Activated naive CD4-positive, alpha-beta T cell (primary cell): ENCODE measurements at regions not wholly inside any gene's neighbourhood (a gene's known extent, or its start where the extent isn't known, plus 50 kb on each side); places are given as distances from the start of the nearest gene placed in this dataset.
"Not testable (repeated sequence)": the region's sequence is repeated elsewhere in the genome, so short reads cannot be mapped to it uniquely, and the experiment has no call there.

Experiments used
- DNase-seq, 4 experiments: peaks; one replicate each; lab custom pipeline; 2025; lab: John Stamatoyannopoulos, UW

DNA sequence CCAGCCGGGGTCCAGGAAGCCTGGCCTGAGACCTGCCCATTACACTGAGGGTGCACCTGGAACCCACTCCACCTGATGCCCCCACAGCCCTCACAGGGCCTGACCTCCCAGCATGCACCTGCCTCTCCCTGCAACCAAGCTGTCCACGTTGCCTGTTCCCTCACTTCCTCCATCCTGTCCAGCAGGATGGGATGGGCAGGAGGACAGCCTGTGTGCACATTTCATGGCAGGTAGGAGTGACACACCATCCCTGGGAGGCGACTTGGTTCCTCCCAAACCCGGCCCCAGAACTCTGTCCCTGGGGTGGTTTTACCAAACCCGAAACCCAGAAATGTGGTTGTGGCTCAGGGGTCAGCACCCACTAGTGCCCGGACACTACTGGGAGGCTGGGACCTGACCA, 203.8 kb upstream of the ZNF519 start:
- not testable (repeated sequence) for DNase-seq

DNA sequence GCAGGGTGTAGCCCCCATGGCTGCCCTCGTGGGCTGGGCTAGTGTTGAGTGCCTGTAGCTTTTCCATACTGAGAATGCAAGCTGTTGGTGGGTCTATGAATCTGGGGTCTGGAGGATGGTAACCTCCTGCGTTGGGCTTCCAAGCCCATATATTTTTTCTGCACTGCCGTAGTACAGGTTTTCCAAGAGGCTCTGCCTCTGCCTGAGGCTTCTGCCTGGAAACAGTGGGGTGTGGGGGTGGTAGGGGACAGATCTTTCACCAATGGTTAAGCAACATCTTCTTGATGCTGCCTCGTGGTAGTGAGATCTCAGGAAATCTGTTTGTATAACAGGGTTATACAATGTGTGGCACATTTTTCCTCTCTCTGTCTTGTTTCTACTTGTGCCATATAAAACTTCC, 189.0 kb upstream of the ZNF519 start:
- DNase-seq: not testable (repeated sequence)

DNA sequence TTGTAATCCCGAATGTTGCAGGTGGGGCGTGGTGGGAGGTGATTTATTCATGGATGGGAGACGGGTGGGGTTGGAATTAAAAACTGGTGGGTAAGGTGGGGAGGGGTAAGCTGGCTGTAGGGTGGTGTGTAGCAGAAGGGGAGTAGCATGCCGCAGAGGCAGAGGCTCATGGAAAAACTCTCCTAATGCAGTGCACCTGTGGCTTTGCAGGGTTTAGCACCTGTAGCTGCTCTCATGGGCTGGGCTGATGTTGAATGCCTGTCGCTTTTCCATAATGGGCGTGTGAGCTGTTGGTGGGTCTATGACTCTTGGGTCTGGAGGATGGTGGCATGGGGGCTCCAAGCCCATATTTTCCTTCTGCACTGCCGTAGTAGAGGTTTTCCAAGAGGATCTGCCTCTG, 169.0 kb upstream of the ZNF519 start:
- DNase-seq: not testable (repeated sequence)

DNA sequence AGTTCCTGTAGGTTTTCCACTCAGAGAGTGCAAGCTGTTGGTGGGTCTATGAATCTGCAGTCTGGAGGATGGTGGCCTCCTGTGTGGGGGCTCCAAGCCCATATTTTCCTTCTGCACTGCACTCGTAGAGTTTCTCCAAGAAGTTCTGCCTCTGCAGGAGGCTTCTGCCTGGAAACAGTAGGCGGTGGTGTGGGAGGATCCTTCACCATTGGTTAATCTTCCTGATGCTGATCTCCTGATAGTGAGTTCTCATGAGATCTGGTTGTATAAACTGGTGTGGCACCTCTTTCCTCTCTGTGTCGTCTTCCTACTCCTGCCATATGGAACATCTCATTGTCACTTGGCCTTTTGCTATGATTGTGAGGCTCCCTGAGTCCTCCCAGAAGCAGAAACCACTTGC, 162.8 kb upstream of the ZNF519 start:
- not testable (repeated sequence) for DNase-seq

DNA sequence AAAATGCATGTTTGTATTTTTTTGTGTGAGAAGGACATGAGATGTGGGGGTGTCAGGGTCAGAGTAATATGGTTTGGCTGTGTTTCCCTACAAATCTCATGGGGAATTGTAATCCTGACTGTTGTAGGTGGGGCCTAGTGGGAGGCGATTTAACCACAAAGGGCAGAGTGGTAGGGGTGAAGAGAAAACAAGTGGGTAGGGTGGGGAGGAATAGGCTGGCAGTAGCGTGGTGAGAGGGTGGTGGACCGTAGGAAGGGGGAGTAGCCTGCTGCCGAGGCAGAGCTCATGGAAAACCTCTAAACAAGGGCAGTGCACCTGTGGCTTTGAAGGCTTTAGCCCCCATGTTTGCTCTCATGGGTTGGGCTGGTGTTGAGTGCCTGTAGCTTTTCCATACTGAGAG, 152.8 kb upstream of the ZNF519 start:
- no peak for DNase-seq

DNA sequence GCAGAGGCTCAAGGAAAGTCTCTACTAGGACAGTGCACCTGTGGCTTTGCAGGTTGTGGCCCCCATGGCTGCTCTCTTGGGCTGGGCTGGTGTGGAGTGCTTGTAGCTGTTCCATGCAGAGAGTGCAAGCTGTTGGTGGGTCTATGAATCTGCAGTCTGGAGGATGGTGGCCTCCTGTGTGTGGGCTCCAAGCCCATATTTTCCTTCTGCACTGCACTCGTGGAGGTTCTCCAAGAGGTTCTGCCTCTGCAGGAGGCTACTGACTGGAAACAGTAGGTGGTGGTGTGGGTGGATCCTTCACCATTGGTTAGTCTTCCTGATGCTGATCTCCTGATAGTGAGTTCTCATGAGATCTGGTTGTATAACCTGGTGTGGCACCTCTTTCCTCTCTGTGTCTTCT, 143.2 kb upstream of the ZNF519 start:
- DNase-seq: not testable (repeated sequence)

DNA sequence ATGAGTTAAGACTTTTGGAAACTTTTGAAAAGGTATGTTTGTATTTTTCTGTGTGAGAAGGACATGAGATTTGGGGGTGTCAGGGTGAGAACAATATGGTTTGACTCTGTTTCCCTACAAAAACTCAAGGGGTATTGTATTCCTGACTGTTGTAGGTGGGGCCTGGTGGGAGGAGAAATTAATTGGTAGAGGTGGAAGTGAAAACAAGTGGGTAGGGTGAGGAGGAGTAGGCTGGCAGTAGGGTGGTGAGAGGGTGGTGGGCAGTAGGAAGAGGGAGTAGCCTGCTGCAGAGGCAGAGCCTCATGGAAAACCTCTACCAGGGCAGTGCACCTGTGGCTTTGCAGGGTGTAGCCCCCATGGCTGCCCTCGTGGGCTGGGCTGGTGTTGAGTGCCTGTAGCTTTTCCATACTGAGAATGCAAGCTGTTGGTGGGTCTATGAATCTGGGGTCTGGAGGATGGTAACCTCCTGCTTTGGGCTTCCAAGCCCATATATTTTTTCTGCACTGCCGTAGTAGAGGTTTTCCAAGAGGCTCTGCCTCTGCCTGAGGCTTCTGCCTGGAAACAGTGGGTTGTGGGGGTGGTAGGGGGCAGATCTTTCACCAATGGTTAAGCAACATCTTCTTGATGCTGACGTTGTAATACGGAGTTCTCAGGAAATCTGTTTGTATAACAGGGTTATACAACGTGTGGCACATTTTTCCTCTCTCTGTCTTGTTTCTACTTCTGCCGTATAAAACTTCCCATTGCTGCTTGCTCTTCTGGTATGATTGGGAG, 133.6 kb upstream of the ZNF519 start:
- DNase-seq: not testable (repeated sequence)

DNA sequence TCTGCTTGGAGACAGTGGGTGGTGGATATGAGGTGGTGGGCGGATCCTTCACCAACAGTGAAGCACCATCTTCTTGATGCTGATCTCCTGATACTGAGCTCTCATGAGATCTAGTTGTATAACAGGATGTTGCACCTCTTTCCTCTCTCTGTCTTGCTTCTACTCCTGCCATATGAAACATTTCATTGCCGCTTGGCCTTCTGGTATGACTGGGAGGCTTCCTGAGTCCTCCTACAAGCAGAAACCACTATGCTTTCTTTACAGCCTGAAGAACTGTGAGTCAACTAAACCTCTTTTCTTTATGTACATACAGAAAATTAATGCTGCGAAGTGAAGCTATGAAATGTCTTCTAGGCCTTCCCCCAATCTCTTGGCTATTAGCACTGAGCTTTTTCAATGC, 130.6 kb upstream of the ZNF519 start:
- DNase-seq: not testable (repeated sequence)

DNA sequence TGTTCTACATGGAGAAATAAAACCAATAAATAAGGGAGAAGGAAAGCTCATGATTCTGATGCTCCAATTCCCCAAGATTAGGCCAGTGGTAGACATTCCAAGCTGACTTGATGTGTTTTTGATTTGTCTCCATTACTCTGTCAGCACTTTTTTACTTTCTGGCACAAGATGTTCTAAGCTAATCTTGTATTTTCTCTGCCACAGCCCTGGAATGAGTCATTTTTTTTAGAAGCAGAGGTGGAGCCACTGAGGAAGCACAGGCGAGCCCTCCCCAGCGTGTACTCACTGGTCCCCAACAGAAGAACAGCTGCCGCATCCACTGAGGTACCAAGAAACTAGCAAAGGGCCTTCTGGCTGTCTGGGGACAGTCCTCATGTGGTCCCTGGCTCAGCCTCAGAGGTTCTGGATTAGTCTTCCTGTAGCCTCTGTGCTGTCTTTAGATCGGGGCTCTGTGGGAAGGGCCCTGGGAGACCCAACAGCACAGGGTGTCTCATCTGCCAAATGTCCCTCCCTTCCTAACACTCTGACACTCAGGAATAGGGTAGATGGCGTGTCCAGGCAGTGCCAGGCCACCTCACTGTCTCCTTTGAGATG, 117.9 kb upstream of the ZNF519 start:
- DNase-seq: not testable (repeated sequence)

DNA sequence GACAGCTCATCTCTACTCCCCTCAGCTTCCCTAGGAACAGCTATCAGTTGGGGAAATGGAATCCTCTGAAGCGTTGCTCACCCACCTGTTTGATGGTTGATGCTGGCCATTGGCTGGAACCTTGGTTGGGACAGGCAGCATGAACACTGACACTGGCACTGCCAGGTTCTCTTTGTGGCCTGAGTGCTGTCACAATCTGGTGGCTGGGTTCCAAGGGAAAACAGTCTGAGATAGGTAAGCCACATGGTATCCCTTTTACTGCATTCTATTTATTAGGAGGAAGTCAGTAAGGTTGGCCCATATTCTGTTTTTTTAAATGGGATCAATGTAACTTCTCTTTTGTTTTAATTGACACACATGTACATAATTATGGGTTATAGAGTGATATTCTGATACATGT, 107.0 kb upstream of the ZNF519 start:
- DNase-seq: not testable (repeated sequence)

DNA sequence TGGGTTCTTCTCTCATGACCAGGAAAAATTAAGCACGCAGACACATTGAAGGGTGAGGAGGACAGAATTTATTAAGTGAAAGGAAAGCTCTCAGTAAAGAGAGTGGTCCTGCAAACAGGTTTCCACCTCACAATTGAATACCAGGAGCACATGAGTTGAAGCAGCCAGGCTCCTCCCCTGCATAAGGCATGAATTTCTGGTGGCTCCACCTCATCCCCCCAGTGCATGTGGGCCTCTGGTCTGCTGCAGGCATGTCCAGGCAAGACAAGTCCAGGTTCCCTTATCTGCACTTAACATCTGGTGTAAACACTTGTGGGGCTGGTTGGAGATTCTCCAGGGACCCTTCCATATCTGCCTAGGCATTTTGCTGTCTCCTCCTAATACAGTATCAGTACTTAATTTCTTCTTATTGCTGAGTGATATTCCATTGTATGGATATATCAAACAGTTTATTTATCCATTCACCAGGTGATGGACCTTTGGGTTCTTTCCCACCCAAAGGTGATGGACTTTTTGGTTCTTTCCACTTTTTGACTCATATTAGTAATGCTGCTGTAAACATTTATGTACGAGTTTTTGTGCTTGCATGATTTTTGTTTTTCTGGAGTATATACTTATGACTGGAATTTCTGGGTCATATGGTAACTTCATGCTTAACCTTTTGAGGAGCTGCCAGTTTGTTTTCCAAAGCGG, 104.3 kb upstream of the ZNF519 start:
- not testable (repeated sequence) for DNase-seq

DNA sequence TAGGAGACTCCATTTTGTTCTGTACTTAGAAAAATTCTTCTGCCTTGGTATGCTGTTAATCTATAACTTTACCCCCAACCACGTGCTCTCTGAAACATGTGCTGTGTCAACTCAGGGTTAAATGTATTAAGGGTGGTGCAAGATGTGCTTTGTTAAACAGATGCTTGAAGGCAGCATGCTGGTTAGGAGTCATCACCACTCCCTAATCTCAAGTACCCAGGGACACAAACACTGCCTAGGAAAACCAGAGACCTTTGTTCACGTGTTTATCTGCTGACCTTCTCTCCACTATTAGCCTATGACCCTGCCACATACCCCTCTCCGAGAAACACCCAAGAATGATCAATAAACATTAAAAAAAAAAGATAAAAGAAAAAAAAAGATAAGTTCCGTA, 93.0 kb upstream of the ZNF519 start:
- not testable (repeated sequence) for DNase-seq

DNA sequence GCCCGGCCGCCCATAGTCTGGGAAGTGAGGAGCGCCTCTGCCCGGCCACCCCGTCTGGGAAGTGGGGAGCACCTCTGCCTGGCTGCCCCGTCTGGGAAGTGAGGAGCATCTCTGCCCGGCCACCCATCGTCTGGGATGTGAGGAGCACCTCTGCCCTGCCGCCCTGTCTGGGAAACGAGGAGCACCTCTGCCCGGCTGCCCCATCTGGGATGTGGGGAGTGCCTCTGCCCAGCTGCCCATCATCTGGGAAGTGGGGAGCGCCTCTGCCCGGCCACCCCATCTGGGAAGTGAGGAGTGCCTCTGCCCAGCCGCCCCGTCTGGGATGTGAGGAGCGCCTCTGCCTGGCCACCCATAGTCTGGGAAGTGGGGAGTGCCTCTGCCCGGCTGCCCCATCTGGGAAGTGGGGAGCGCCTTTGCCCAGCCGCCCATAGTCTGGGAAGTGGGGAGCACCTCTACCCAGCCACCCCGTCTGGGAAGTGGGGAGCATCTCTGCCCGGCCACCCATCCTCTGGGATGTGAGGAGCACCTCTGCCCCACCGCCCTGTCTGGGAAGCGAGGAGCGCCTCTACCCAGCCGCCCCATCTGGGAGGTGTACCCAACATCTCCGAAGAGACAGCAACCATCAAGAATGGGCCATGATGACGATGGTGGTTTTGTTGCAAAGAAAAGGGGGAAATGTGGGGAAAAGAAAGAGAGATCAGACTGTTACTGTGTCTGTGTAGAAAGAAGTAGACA, 92.5 kb upstream of the ZNF519 start:
- DNase-seq: not testable (repeated sequence)

DNA sequence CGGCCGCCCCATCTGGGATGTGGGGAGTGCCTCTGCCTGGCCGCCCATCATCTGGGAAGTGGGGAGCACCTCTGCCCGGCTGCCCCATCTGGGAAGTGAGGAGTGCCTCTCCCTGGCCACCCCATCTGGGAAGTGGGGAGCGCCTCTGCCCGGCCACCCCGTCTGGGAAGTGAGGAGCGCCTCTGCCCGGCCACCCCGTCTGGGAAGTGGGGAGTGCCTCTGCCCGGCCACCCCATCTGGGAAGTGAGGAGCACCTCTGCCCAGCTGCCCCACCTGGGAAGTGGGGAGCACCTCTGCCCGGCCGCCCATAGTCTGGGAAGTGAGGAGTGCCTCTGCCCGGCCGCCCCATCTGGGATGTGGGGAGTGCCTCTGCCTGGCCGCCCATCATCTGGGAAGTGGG, 91.7 kb upstream of the ZNF519 start:
- not testable (repeated sequence) for DNase-seq

DNA sequence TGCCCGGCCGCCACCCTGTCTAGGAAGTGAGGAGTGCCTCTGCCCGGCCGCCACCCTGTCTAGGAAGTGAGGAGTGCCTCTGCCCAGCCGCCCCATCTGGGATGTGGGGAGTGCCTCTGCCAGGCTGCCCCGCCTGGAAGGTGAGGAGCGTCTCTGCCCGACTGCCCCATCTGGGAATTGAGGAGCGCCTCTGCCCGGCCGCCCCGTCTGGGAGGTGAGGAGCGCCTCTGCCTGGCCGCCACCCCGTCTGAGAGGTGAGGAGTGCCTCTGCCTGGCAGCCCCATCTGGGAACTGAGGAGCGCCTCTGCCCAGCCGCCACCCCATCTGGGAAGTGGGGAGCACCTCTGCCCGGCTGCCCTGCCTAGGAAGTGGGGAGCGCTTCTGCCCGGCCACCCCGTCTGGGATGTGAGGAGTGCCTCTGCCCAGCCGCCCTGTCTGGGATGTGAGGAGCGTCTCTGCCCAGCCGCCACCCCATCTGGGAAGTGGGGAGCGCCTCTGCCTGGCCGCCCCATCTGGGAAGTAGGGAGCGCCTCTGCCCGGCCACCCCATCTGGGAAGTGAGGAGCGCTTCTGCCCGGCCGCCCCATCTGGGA, 91.1 kb upstream of the ZNF519 start:
- not testable (repeated sequence) for DNase-seq

DNA sequence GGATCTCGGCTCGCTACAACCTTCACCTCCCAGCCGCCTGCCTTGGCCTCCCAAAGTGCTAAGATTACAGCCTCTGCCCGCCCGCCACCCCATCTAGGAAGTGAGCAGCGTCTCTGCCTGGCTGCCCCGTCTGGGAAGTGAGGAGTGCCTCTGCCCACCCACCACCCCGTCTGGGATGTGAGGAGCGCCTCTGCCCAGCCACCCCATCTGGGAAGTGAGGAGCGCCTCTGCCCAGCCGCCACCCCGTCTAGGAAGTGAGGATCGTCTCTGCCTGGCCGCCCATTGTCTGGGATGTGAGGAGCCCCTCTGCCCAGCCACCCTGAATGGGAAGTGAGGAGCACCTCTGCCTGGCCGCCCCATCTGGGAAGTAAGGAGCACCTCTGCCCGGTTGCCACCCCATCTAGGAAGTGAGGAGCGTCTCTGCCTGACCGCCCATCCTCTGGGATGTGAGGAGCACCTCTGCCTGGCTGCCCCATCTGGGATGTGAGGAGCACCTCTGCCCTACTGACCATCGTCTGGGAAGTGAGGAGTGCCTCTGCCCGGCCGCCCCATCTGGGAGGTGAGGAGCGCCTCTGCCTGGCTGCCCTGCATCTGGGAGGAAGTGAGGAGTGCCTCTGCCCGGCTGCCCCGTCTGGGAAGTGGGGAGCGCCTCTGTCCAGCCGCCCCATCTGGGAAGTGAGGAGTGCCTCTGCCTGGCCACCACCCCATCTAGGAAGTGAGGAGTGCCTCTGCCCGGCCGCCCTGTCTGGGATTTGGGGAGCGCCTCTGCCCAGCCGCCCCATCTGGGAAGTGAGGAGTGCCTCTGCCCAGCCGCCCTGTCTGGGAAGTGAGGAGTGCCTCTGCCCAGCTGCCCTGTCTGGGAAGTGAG, 90.4 kb upstream of the ZNF519 start:
- not testable (repeated sequence) for DNase-seq

DNA sequence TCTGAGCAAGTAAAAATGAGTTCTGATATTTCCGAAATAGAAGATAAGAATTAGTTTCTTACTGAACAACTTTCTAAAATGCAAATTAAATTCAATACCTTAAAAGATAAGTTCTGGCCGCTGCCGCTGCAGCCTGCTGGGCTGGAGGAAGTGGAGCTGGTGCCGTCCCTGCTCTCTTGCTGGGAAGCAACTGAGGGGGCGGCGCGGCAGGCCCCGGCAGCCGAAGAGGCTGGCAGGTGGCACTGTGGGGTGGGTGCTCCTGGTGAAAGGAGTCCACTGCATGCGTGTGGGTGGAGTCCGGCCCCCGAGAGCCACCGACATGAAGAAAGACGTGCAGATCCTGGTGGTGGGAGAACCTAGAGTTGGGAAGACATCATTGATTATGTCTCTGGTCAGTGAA, 89.5 kb upstream of the ZNF519 start:
- no peak for DNase-seq

DNA sequence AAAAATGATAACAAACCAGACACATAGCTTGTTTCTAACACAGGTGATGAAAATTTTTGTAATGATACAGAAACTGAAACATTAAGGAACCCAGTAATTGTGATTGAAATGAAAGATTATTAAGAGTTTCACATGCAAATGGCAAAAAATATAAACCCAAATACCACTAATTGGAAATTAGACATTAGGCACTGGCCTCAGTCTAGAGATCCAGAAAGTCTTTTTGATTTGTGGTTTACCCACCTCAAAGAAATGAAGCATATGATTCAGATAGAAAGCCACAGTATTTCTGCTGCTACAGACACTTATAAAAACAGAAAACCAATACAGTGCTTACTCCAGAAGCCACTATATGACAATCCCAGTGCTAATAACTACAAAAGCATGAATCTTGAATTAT, 83.7 kb upstream of the ZNF519 start:
- DNase-seq: not testable (repeated sequence)

DNA sequence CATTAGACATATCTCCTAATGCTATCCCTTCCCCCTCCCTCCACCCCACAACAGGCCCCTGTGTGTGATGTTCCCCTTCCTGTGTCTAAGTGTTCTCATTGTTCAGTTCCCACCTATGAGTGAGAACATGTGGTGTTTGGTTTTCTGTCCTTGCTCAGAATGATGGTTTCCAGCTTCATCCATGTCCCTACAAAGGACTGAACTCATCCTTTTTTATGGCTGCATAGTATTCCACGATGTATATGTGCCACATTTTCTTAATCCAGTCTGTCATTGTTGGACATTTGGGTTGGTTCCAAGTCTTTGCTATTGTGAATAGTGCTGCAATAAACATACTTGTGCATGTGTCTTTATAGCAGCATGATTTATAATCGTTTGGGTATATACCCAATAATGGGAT, 71.2 kb upstream of the ZNF519 start:
- not testable (repeated sequence) for DNase-seq

DNA sequence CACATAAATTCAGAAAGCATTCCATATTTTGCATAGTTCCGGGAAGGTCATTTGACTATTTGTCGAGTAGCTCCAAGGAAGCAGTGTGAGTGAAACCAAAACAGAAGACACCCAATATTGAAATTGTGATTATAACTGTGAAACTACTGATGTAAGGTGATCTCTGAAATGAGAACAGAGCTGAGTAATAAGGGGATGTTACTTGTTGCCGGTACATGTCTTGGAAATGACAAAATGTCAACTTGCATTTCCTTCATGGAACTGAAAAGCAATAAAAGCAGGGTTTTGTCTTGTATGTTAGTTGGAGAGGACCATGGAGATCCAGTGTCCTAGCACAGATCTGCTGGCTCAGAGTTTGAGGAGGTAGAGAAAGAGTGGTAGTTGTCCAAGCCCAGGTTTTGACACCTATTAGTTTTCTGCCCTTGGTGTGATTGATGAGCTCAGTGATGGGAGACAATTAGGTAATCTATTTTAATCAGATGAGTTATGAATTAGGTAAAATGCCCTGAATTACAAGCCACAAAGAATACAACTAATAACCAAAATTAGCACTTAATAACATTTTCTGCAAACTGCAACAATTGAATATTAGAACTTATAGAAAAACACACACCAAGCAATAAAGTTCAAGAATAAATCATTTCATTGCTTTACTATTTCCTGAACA, 58.7 kb upstream of the ZNF519 start:
- not testable (repeated sequence) for DNase-seq
